Spleen (tissue), 11 donors: ENCODE measurements at regions not wholly inside any gene's neighbourhood (a gene's known extent, or its start where the extent isn't known, plus 50 kb on each side); places are given as distances from the start of the nearest gene placed in this dataset.

Experiments
- DNase-seq: peaks from one replicate; pipeline ENCODE4 v3.0.0-alpha.2; 2020
- H3K27ac ChIP-seq, 8 donors: fragments of 200-600 bp; sonication (generic) in 7 of 8; 1 replicate in 4 of 8; 2 replicates in 4 of 8; pipeline versions ENCODE4 v1.5.0 to v1.8.0; 2016 to 2021; ENCODE audit warnings: inconsistent platforms in 4 of 8, mild to moderate bottlenecking in 4 of 8, moderate library complexity in 1 of 8
- H3K27me3 ChIP-seq, 7 donors: fragments of 200-600 bp; sonication (generic) in 6 of 7; replicated peaks in 1 of 7; 1 replicate in 4 of 7; 2 replicates in 3 of 7; pipeline versions ENCODE4 v1.5.0 to v1.8.0; 2016 to 2021; ENCODE audit warnings: inconsistent platforms in 3 of 7, mild to moderate bottlenecking in 1 of 7
- H3K36me3 ChIP-seq, 6 donors: fragments of 200-600 bp; sonication (generic) in 5 of 6; 1 replicate in 4 of 6; 2 replicates in 2 of 6; pipeline versions ENCODE4 v1.5.0 to v1.8.0; 2016 to 2021; ENCODE audit warnings: inconsistent platforms in 2 of 6
- H3K4me1 ChIP-seq, 6 donors: fragments of 200-600 bp; sonication (generic) in 5 of 6; 1 replicate in 3 of 6; 2 replicates in 3 of 6; pipeline versions ENCODE4 v1.5.0 to v1.8.0; 2016 to 2021; ENCODE audit warnings: inconsistent platforms in 3 of 6
- H3K4me3 ChIP-seq, 8 donors: fragments of 200-600 bp; sonication (generic) in 7 of 8; 1 replicate in 4 of 8; 2 replicates in 4 of 8; pipeline versions ENCODE4 v1.5.0 to v1.8.0; 2016 to 2021; ENCODE audit warnings: inconsistent platforms in 4 of 8, mild to moderate bottlenecking in 4 of 8, moderate library complexity in 2 of 8
- H3K9me3 ChIP-seq, 8 donors: fragments of 200-600 bp; sonication (generic) in 7 of 8; 1 replicate in 4 of 8; 2 replicates in 4 of 8; pipeline versions ENCODE4 v1.5.0 to v1.8.0; 2016 to 2021; ENCODE audit warnings: inconsistent platforms in 4 of 8
- CTCF ChIP-seq, 11 experiments: fragments of 200-600 bp in 7 of 11; fragments of 450-650 bp in 4 of 11; sonication (generic) in 4 of 11; IDR thresholded peaks in 8 of 11; conservative IDR thresholded peaks in 3 of 11; 1 replicate in 7 of 11; 2 replicates in 4 of 11; pipeline versions ENCODE4 v1.4.0 to v1.8.0; 2016 to 2021; ENCODE audit warnings: antibody characterized with exemption in 11 of 11, inconsistent platforms in 4 of 11, mild to moderate bottlenecking in 1 of 11
- POLR2A ChIP-seq, 3 donors: fragments of 450-650 bp; IDR thresholded peaks; one replicate each; pipeline ENCODE4 v1.5.1; 2017; ENCODE audit warnings: antibody characterized with exemption in 3 of 3, mild to moderate bottlenecking in 1 of 3
- POLR2AphosphoS5 ChIP-seq, 3 donors: sonication (generic); formaldehyde crosslinking; IDR thresholded peaks; one replicate each; pipeline ENCODE4 v1.5.1; 2017; ENCODE audit warnings: antibody characterized with exemption in 3 of 3
- WGBS, 5 donors: extraction: QIAGEN DNeasy Blood & Tissue Kit in 3 of 5; methylation state at CpG; one replicate each; pipeline versions ENCODE4 v1.1.5 to v1.1.7; 2013 to 2018; 5-methylcytosine and 5-hydroxymethylcytosine counted together
- intact Hi-C: fragments of 100-400 bp; cut with DNase I; formaldehyde crosslinking; loops from one replicate; pipeline ENCODE4 v1.15.0; 2023; ENCODE audit warnings: low total_unique reads
- donor health status: healthy with polysubstance abuse.
- donor health status: DM: no; HTN: no; CAD: no; lungs with moderate emphysema.
- donor health status: DM: no; HTN: no; CAD: no.
- donor health status: Bipolar disorder and iron deficiency.
- donor health status: healthy.
- donor health status: DM: no; HTN: no; CAD: no.
- donor health status: DM: yes; HTN: yes; CAD: no.

GRCh38 chr1:40914927-40915569, 52.9 kb upstream of the CITED4 start:
- Histone ChIP-seq H3K9me3 (no peaks in the 10 kb centered on the region), H3K4me1 (no peaks in the 10 kb centered on the region), H3K27ac (no peak overlapping the region), H3K4me3 (no peak overlapping the region), H3K36me3 (no peaks in the 10 kb centered on the region), H3K27me3 (no peaks in the 10 kb centered on the region)
- TF ChIP-seq POLR2AphosphoS5 (IDR thresholded peaks at IDR 0.05) (no peak), CTCF (IDR thresholded peaks at IDR 0.05 in 8 of 11, conservative IDR thresholded peaks at IDR 0.05 in 3 of 11) (no peak), POLR2A (IDR thresholded peaks at IDR 0.05) (no peak)
- intact Hi-C loops, result no loop called here
- no peak for DNase-seq
- WGBS, 5 donors, result 84 to 91% (median 86%) methylated on average over 7 of the region's 7 CpGs

GRCh38 chr1:40915581-40915980, 53.4 kb upstream of the CITED4 start:
- Histone ChIP-seq H3K4me3 (no peak overlapping the region), H3K27ac (no peak overlapping the region), H3K9me3 (no peaks in the 10 kb centered on the region), H3K4me1 (no peaks in the 10 kb centered on the region), H3K36me3 (no peaks in the 10 kb centered on the region), H3K27me3 (no peaks in the 10 kb centered on the region)
- 85 to 93% (median 91%) methylated on average over 10 of the region's 10 CpGs for WGBS, 5 donors
- no peak for DNase-seq
- TF ChIP-seq POLR2AphosphoS5 (IDR thresholded peaks at IDR 0.05), result no peak
- no peak for TF ChIP-seq POLR2A (IDR thresholded peaks at IDR 0.05)
- intact Hi-C loops, result no loop called here

- no peaks in the 10 kb centered on the region for H3K9me3 ChIP-seq
- no peak for DNase-seq
- intact Hi-C loops, result no loop called here
- no peaks in the 10 kb centered on the region for H3K27me3 ChIP-seq
- H3K4me3 ChIP-seq, result no peak overlapping the region
- 75 to 84% (median 82%) methylated on average over 6 of the region's 6 CpGs for WGBS, 5 donors
- TF ChIP-seq POLR2AphosphoS5 (IDR thresholded peaks at IDR 0.05) (no peak), POLR2A (IDR thresholded peaks at IDR 0.05) (no peak), CTCF (IDR thresholded peaks at IDR 0.05 in 8 of 11, conservative IDR thresholded peaks at IDR 0.05 in 3 of 11) (no peak)
- no peaks in the 10 kb centered on the region for H3K4me1 ChIP-seq
- H3K36me3 ChIP-seq, result no peaks in the 10 kb centered on the region
- no peak overlapping the region for H3K27ac ChIP-seq
Measured at GRCh38 chr1:40917995-40918711, 56.0 kb upstream of the CITED4 start.

- intact Hi-C loops, result no loop called here
- Histone ChIP-seq H3K36me3 (no peaks in the 10 kb centered on the region), H3K4me1 (no peaks in the 10 kb centered on the region), H3K9me3 (no peaks in the 10 kb centered on the region), H3K27ac (no peak overlapping the region), H3K4me3 (no peak overlapping the region), H3K27me3 (no peaks in the 10 kb centered on the region)
- no peak for TF ChIP-seq POLR2A (IDR thresholded peaks at IDR 0.05)
- no peak for TF ChIP-seq CTCF (IDR thresholded peaks at IDR 0.05 in 8 of 11, conservative IDR thresholded peaks at IDR 0.05 in 3 of 11)
- no peak for TF ChIP-seq POLR2AphosphoS5 (IDR thresholded peaks at IDR 0.05)
- WGBS, 5 donors, result 72 to 87% (median 74%) methylated on average over 12 of the region's 12 CpGs
- DNase-seq, result no peak
Measured at GRCh38 chr1:40919475-40920011, 57.4 kb upstream of the CITED4 start.
